ENCODE measurements at regions not wholly inside any gene's neighbourhood (a gene's known extent, or its start where the extent isn't known, plus 50 kb on each side); places are given as distances from the start of the nearest gene placed in this dataset.

GRCh38 chr9:87290241-87291052, 207.2 kb upstream of the DAPK1 start:
- DNase-seq: no peak

DNA sequence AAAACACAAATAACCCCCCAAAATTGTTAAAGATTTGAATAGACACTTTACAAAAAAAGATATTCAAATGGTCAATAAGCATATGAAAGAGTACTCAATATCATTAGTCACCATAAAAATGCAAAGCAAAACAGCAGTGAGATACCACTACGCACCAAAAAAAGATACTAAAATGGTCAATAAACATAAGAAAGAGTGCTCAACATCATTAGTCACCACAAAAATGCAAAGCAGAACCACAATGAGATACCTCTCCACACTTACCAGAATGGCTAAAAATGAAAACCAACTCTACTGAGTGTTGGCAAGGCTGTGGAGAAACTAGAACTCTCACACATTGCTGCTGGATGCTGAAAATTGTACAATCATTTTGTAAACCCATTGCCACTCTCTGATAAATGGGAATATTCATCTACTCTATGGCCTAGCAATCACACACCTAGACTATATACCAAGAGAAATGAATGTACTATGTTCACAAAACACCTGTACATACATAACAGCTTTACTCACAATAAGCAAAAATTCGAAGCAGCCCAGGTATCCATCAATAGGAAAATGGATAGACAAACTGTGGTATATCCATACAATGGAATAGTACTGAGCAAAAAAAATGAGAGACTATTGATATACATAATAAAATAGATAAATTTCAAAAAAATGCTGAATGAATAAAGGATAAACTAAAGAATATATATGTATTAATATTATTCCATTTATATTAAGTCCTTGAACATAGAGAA, 205.0 kb upstream of the DAPK1 start:
- DNase-seq: no peak

DNA sequence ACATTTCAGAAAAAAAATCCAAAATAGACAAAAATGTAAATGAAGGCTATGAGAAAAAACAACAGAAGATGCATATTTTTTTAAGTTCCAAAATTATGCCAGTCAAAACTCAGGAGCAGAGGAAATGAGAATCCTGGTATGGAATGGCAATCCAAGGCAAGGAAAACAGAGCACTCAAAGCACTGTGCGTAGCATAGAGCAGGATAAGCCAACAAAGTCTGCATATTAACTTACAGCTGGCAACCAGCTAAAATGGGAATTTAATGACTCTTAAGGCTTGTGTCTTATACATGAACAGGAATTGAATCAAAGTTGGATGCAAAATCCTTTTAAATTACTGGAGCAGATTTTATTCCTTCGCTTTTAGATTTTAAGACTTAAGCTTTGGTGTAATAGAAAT, 203.5 kb upstream of the DAPK1 start:
- DNase-seq: no peak

DNA sequence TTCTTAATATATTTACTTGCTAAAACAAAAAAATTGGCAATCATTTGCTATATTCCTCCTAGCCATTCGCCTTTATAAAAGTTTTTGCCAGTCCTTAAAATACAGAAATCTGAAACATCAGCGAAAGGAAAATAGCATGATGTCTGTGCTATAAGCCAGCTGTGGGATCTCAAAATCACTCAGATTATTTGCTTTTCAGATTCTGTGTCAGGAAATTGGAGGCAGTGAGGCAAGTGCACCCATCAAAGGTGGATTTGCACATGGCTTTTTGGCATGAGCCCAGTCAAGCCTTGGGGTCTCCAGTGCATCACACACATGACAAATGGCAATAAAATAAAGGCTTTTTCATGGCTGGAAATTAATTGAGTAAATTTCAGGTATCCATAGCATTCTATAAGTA, 196.8 kb upstream of the DAPK1 start:
- no peak for DNase-seq

GRCh38 chr9:87301371-87301770, 196.3 kb upstream of the DAPK1 start:
- DNase-seq: no peak

GRCh38 chr9:87305151-87305550, 192.5 kb upstream of the DAPK1 start:
- DNase-seq: no peak

GRCh38 chr9:87306006-87306405, 191.7 kb upstream of the DAPK1 start:
- no peak for DNase-seq

DNA sequence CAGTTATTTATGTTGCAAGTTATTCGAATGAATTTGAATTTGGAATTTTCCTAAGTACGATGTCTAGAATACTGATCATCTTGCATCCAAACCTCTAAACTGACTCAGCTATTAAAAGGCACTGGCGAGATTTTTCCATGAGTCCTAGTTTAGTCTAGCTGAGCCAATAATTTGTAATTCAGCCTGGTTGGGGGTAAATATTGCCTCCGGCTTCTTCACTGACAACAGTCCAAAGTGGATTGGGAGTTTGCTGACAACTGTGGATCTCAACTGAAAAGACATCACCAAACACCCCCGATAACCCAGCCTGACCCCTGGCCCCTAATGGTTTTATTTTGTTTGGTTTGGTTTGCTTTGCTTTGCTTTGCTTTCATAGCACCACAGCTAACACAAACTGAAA, 189.8 kb upstream of the DAPK1 start:
- DNase-seq: no peak

DNA sequence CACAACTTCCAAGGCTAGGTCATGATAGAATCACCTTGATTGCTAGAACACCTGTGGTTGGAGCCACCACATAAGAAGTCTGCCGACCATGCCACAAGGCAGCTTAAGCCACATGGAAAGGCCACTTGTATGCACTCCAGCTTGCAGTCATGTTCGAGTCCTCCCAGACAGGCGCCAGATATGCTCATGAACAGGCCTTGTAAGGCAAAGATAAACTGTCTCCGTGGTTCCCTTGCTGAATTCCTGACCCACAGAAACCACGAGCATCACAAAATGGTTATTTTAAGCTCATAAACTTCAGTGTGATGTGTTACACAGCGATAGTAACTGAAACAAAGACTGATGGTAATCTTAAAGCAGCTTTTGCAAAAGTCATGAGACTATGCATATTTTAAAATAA, 188.4 kb upstream of the DAPK1 start:
- DNase-seq: no peak

GRCh38 chr9:87310827-87311523, 186.7 kb upstream of the DAPK1 start:
- no peak for DNase-seq

- no peak for DNase-seq
Observed at GRCh38 chr9:87319656-87320055, 178.0 kb upstream of the DAPK1 start.

DNA sequence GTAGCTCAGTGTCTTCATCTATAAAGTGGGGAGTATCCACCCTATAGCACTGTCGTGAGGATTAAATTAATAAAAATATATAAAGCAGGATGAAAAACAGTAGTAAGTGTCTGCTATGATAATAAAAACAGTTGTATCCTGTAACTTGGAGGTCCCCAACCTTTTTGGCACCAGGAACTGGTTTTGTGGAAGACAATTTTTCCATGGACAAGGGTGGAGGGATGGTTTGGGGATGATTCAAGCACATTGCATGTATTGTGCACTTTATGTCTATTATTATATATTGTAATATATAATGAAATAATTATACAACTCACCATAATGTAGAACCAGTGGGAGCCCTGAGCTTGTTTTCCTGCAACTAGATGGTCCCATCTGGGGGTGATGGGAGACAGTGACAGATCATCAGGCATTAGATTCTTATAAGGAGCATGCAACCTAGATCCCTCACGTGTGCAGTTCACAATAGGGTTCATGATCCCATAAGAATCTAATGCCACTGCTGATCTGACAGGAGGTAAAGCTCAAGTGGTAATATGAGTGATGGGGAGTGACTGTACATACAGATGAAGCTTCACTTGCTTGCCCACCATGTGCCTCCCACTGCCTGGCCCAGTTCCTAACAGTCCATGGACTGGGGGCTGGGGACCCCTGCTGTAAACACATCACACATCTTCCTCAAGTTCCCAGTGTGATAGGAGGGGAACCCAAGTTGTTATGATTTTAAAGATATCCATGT, 177.4 kb upstream of the DAPK1 start:
- no peak for DNase-seq

DNA sequence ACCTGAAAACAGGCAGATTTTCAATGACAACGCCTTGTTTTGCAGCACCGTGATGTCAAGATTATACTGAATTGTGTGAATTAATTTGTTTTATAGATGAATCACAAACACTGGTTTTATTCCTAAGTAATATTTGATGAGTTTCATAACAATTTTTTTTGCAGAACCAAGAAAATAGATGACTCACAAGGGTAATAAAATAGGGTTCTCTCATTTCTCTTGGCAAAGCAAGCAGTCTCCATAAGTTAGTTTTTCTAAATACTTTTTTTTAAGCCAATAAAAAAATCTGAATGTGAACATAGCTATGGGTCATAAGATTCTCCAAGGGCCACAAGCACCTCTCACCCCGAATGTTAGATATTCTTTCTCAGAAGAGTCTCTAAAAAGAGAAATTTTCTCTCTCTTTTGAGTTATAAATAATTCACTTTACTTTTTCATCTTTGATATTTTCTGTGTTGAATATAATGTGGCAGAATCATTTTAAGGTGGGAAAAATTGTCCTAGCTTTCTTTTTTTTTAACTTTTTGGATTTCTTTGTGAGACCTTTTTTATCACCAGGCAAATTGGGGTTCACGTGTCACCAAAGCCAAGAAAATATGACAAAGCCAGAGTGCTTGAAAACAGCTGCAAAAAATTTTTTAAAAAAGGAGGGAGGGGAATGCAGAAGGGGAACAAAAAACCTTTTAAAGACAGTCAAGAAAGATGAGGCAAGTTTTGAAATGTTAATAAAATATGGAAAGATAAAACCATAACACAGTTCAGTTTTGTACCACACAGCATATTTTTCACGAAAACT, 174.6 kb upstream of the DAPK1 start:
- DNase-seq: no peak

GRCh38 chr9:87323928-87324327, 173.7 kb upstream of the DAPK1 start:
- no peak for DNase-seq

GRCh38 chr9:87324613-87325194, 173.0 kb upstream of the DAPK1 start:
- DNase-seq: no peak

- no peak for DNase-seq
Observed at GRCh38 chr9:87327575-87328125, 170.0 kb upstream of the DAPK1 start.

DNA sequence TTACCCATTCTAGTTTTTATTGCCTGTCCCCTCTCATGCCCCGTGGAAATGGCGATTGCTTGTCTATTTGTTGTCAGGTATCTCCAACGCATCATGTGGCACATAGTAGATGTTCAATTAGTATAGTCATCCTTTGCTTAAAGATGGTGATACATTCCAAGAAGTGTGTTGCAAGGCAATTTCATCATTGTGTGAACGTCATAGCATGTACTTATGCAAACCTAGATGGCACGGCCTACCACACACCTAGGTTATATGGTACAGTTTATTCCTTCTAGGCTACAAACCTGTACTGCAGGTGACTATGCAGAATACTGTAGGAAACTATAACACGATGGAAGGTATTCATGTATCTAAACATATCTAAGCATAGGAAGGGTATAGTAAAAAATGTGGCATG, 163.9 kb upstream of the DAPK1 start:
- no peak for DNase-seq

- DNase-seq: no peak
Observed at GRCh38 chr9:87334366-87334765, 163.3 kb upstream of the DAPK1 start.

- no peak for DNase-seq
Observed at GRCh38 chr9:87336407-87336806, 161.3 kb upstream of the DAPK1 start.

- DNase-seq: peak; percentile 35
Observed at GRCh38 chr9:87336914-87337333, 160.7 kb upstream of the DAPK1 start.

DNA sequence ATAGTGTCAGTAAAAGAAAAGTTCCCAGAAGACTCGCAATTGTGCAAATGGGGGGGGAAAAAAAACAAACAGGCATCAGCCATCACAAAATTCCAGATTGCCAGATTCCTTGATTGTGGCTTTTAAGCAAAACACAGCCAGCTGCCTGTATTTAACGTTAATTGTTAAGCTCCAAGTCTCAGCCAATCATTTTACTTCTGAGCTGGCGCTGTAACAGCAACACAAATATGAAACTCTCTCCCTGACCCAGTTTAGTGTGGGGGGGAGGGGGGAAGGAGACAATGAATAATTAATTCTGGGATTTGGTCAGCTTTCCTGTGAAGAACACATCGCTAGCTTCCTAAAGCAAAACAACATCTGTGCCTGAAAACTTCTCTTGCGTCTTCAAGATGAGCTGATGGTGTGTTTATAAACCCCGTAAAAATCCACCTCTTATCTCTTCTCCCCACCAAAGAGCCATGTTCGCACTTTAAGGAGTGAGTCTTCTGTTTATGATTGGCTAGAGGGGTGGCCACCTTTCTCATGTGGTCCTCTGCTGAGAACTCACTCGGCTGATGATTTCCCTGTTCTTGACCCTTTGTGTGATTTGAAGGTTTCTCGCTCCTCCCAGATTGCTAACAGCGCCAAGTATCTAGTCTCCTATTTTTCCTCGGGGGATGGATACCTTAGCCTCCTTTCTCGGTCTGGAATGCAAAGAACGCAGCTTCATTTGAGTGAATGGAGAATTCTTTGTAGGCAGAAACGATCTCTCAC, 160.2 kb upstream of the DAPK1 start:
- no peak for DNase-seq

Data from stimulated activated CD4-positive, alpha-beta T cell treated with anti-CD3 and anti-CD28 coated beads, Interleukin-15, amount 100 ng/mL, for 24 hours (primary cell).